GM18508 (cell line): ENCODE measurements at regions not wholly inside any gene's neighbourhood (a gene's known extent, or its start where the extent isn't known, plus 50 kb on each side); places are given as distances from the start of the nearest gene placed in this dataset.

Source experiments
- ATAC-seq: cut with Tn5 transposase; IDR thresholded peaks from one replicate; pipeline ENCODE4 v1.9.1; 2021; ENCODE audit warnings: moderate number of reproducible peaks; ENCODE audit not compliant: insufficient read depth, unreplicated experiment

DNA sequence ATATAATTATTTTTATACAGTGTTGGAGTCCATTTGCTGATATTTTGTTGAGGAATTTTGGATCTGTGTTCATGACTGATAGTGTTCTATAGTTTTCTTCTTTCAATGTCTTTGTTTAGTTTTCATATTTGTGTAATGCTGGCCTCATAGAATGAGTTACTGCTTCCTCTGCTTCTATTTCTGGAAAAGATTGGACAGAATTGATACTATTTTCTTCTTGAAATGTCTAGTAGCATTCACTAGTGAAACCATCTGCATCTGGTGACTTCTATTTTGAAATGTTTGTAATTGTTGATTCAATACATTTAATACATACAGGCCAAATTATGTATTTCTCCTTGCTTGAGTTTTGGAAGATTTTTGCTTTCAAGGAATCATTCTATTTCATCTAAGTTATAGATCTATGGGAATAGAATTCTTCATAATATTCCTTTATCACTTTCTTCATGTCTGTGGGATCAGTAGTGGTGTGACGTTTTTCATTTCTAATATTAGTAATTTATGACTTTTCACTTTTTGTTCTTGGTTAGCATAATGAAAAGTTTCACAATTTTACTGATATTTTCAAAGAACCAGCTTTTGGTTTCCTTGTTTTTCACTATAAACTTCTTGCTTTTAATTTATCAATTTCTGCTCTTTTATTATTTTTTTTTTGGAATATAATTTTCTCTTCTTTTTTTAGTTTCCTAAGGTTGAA is 509.9 kb upstream of the VRK2 start:
- no peak for ATAC-seq

GRCh38 chr2:57539761-57540160 is 506.8 kb upstream of the VRK2 start:
- no peak for ATAC-seq

GRCh38 chr2:57542081-57542480 is 504.5 kb upstream of the VRK2 start:
- peak; percentile 53 for ATAC-seq

- ATAC-seq, result no peak
These were observed 503.4 kb upstream of the VRK2 start for GRCh38 chr2:57543211-57543610.

DNA sequence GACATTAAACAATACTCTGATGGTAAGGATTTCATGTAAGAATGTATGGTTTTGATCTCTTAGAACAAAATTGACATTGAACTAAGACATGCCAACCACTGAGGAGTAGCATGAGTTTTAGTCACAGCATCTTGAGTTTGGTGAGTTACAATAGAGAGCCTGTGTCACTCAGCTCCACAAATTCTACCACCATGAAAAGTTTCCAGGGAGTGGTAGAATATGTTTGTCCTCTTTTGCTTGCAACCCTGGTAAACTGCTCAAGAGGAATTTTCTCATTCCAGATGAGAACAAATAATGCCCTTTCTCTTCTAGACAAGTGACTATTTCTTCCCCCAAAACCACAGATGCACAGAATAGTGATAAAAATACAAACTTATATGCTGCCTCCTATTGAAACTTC is 502.0 kb upstream of the VRK2 start:
- no peak for ATAC-seq

DNA sequence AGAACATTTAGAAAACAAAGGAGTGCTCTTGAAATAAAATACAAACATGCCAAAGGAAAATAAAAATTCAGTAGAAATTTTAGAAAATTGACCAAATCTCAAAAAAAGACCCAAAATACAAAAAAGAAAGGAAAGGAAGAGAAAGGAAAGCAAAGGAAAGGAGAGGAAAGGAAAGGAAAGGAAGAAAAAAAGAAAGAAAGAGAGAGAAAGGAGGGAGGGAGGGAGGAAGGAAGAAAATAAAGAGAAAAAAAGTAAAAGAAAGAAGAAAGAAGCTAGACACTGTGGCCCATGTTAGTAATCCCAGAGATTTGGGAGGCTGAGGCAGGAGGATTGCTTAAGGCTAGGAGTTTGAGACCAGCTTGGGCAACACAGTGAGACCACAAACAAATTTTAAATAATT is 500.1 kb upstream of the VRK2 start:
- ATAC-seq, result no peak

GRCh38 chr2:57549642-57550102 is 496.9 kb upstream of the VRK2 start:
- ATAC-seq, result peak; percentile 57

DNA sequence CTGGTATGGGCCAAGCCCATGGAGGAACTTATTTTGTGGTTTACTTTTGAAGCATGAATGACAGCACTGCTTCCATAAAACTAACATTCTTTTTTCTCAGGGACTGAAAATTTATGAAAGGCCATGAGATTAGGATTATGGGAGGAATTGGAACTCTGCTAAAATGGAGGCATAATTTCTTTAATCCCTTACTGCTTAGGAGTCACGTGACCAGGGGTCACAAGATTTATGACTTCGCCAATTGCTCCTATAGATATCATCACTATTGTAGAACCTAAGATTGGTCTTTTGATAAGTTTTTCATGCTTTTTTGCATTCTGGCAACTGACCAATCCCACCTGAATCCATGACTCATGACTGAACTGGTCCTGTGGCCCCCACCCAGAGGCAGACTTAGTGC is 495.7 kb upstream of the VRK2 start:
- no peak for ATAC-seq

DNA sequence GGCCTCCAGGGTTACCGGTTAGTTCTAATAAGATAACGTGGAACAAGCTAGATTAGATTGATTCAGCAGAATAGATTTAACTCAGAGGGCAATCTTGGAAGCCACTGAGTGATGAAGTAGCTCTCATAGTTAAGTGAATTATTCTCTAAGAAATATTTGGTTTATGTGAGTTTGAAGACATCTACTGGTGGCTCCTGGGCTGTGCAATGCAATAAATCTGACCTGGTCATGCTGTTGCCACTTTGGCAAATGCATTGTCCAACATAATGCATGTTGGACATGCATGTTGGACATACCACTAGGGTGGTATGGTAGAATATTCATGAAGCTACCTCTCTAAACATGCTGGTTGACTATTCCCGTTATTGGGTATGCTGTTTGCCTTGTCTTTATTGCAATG is 493.7 kb upstream of the VRK2 start:
- ATAC-seq, result no peak

- no peak for ATAC-seq
These were observed 492.3 kb upstream of the VRK2 start for GRCh38 chr2:57554348-57554747.

DNA sequence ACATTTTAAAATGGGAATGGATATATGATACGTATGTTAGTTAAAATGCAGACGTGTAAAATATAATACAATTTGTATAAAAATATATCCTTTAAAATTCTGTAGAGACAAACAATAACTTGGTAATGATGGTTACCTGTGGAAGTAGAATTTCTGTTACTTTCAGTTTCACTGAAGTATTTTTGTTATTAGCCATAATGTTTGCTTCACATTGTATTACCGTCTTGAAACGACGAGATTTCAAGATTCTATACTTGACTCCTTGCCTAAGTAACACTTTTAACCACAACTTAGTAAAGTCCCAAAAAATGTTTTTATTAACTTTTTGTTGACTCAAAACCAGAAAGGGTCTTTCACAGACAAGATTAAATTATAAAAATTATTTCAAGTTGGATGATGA is 488.3 kb upstream of the VRK2 start:
- ATAC-seq, result no peak

DNA sequence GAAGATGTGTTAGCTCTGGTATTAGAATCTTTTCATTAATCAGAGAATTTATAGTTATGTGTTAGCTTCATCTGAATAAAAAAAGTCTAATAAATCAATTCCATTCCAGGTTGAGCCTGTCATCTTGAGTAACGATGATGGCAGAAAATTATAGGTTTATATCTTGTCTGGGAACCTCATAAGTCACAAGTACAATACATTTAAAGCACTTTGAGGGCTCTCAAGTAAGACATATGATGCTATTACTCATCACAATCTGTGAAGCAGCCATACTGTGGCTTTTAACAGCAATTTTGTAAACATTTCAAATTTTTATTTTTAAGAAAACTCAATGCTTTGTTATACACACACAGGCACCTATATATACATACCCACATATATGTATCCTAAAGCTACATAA is 484.1 kb upstream of the VRK2 start:
- no peak for ATAC-seq

GRCh38 chr2:57563015-57563414 is 483.6 kb upstream of the VRK2 start:
- ATAC-seq, result no peak

GRCh38 chr2:57567245-57567644 is 479.4 kb upstream of the VRK2 start:
- ATAC-seq, result no peak

DNA sequence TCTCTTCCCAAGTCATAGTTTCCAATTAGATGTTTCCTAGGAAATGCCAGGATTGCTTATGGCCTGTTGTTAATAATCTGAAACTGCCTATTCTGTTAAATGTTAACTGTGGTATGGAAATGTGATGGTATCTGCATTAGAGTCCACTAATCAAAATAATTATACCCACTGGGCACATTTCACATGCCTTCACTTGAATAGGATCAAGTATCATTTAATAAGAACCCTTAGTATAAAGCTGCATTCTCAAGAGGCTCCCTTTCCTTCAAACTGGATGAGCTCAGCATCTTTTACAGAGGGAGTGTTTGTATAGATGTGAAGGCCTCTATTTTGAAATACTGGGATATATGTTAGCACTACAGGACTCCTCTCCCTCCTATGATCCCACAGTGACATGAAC is 477.2 kb upstream of the VRK2 start:
- no peak for ATAC-seq

GRCh38 chr2:57570961-57571360 is 475.6 kb upstream of the VRK2 start:
- ATAC-seq, result no peak

GRCh38 chr2:57575700-57576268 is 470.8 kb upstream of the VRK2 start:
- ATAC-seq, result no peak

- ATAC-seq, result no peak
These were observed 469.6 kb upstream of the VRK2 start for GRCh38 chr2:57576983-57577382.

DNA sequence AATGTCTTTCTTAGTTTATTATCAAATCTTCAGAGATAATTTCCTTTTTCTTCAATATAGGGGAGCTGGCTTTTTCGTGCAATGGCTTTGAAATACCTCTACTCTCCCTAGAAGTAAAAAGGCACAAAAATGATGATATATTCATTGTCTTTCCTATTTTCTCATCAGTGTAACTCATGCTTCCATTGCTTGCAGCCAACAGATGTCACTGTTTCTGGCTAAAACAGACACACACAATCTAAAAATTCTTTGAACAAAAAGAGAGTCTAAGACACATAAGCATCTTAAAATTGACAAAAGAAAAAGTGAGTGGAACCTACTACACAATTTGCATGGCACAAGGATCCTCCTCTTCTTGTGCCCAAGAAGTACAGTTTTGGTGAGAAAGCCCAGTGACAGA is 448.7 kb upstream of the VRK2 start:
- no peak for ATAC-seq

DNA sequence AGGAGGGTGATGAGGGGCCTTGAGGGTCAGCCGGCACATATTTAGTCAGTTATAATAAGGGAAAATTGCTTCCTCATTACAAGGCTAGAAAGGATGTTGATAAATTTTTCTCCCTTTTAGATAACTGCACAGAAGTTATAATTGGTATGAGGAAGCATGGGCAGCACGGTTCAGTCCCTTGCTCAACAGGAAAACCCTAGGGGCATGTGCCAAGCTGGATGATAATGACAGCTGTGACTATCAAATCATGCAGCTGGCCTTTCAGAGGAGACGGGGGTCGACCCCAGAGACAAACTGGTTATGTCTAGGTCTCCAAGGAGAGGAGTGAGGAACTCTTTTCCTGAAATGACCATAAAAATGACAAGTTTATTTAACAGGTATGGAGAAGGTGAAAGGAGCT is 448.1 kb upstream of the VRK2 start:
- no peak for ATAC-seq

DNA sequence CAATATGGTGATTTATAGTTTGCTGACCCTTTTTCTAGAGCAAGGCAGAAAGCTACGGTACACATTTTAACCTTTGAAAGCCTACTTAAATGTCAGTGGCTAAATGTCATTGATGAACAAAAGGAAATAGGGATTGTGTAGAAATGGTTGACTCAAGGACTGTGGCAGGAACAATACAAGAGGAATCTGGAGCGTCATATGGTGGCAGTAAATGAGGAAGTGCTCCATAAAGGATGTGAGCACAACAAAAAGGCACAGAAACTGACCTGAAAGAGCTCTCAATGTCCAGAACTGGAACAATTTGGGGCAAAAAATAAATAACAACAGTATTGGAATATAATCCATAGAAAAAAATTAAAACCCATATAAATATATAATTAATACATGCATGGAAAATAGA is 443.9 kb upstream of the VRK2 start:
- ATAC-seq, result no peak

DNA sequence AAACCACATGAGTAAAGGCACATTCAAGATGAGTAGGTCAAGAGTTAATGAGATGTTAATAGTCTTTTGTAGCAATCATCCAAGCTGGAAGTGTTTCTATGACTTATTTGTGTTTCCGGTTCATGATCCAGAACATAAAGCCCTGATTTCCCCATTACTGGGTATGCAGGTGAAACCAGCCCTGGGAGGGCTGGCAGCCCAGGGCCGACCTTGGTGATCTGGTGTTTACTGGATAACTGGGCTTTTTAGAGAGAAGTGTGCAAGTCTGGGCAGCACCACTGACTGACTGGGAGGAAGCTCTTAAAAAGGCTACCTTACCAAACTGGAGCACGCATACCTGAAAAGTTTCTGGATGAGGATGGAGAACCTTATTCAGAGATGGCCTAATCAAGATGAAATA is 431.6 kb upstream of the VRK2 start:
- ATAC-seq, result no peak
